Astrocyte (in vitro differentiated cells and primary cell): ENCODE measurements at regions not wholly inside any gene's neighbourhood (a gene's known extent, or its start where the extent isn't known, plus 50 kb on each side); places are given as distances from the start of the nearest gene placed in this dataset.
A peak's percentile ranks its signal among the peaks of the same experiment; 100 is the strongest.

Experiments
- DNase-seq: peaks from one replicate; pipeline ENCODE4 v3.0.0-alpha.2; 2010; ENCODE audit warnings: low read depth
- FAIRE-seq: peaks from 2 replicates; lab custom pipeline; 2011; peaks lifted over from hg19 to GRCh38; lab: Jason Lieb, UNC
- H2AFZ ChIP-seq: 2 replicates; pipeline ENCODE4 v1.6.0; 2012; ENCODE audit warnings: low read depth, low read length, inconsistent platforms
- H3K27ac ChIP-seq: 2 replicates; pipeline ENCODE4 v1.5.1; 2011; ENCODE audit warnings: low read depth, low read length, inconsistent platforms
- H3K27me3 ChIP-seq: 2 replicates; pipeline ENCODE4 v1.6.0; 2011; ENCODE audit warnings: low read length, inconsistent platforms; ENCODE audit not compliant: insufficient read depth
- H3K36me3 ChIP-seq: 2 replicates; pipeline ENCODE4 v1.5.1; 2011; ENCODE audit warnings: low read length, inconsistent platforms; ENCODE audit not compliant: insufficient read depth
- H3K4me1 ChIP-seq: 2 replicates; pipeline ENCODE4 v1.5.1; 2011; ENCODE audit warnings: low read length, inconsistent platforms; ENCODE audit not compliant: insufficient read depth
- H3K4me2 ChIP-seq: 2 replicates; pipeline ENCODE4 v1.6.0; 2012; ENCODE audit warnings: low read length, inconsistent platforms
- H3K4me3 ChIP-seq: 2 replicates; pipeline ENCODE4 v1.5.1; 2011; ENCODE audit warnings: low read depth, mild to moderate bottlenecking, low read length, inconsistent platforms; ENCODE audit not compliant: insufficient read depth
- H3K79me2 ChIP-seq: 2 replicates; pipeline ENCODE4 v1.6.0; 2012; ENCODE audit warnings: mild to moderate bottlenecking, low read length, inconsistent platforms; ENCODE audit not compliant: insufficient read depth
- H3K9ac ChIP-seq: 2 replicates; pipeline ENCODE4 v1.6.0; 2012; ENCODE audit warnings: mild to moderate bottlenecking, low read length, inconsistent platforms
- H3K9me3 ChIP-seq: 2 replicates; pipeline ENCODE4 v1.5.1; 2012; ENCODE audit warnings: low read depth, mild to moderate bottlenecking, low read length, inconsistent platforms; ENCODE audit not compliant: insufficient read depth
- H4K20me1 ChIP-seq: 2 replicates; pipeline ENCODE4 v1.6.0; 2012; ENCODE audit warnings: low read length, inconsistent platforms; ENCODE audit not compliant: insufficient read depth
- H3K27ac Mint-ChIP-seq: one replicate; pipeline ENCODE4 v1.8.0; 2021; ENCODE audit warnings: mild to moderate bottlenecking, mixed read lengths; ENCODE audit not compliant: unreplicated experiment
- H3K27me3 Mint-ChIP-seq: one replicate; pipeline ENCODE4 v1.8.0; 2021; ENCODE audit warnings: low read depth, mixed read lengths; ENCODE audit not compliant: unreplicated experiment
- H3K36me3 Mint-ChIP-seq: one replicate; pipeline ENCODE4 v1.8.0; 2021; ENCODE audit warnings: low read depth, mixed read lengths; ENCODE audit not compliant: unreplicated experiment
- H3K4me1 Mint-ChIP-seq: one replicate; pipeline ENCODE4 v1.8.0; 2021; ENCODE audit warnings: low read depth, mixed read lengths; ENCODE audit not compliant: unreplicated experiment
- H3K4me3 Mint-ChIP-seq: one replicate; pipeline ENCODE4 v1.8.0; 2021; ENCODE audit warnings: mild to moderate bottlenecking, moderate library complexity, mixed read lengths; ENCODE audit not compliant: unreplicated experiment
- H3K9me3 Mint-ChIP-seq: one replicate; pipeline ENCODE4 v1.8.0; 2021; ENCODE audit warnings: mild to moderate bottlenecking, mixed read lengths; ENCODE audit not compliant: unreplicated experiment
- EZH2 ChIP-seq: IDR thresholded peaks from 2 replicates; pipeline ENCODE4 v1.6.1; 2012; ENCODE audit warnings: mild to moderate bottlenecking, low read length, inconsistent platforms; ENCODE audit not compliant: insufficient read depth
- TF ChIP-seq, protein P1 (sequence below): IDR thresholded peaks from 2 replicates; pipeline ENCODE4 v1.5.1; 2011; ENCODE audit warnings: low read depth, mild to moderate bottlenecking, inconsistent platforms, low read length, moderate library complexity; ENCODE audit not compliant: insufficient read depth

DNA sequence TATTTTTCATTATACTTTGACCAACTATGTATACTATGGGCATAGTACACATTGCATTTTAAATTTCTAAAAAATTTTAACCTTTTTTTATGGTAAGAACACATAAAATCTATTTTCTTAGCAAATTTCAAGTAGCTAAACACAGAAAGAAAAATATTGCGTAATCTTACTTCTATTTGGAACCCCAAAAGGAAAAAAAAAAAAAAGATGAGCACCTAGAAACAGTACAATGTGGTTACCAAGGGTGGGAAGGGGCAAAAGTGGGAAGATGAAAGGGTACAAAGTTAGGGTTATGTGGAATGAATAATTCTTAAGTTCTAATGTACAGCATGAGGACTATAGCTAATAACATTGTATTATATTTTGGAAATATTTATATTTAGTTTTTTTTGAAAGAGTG lies 205.0 kb upstream of the EPHA4 start:
- peaks cover 18% of the 10 kb centered on the region for H3K4me1 ChIP-seq
- H3K9me3 ChIP-seq: no peaks in the 10 kb centered on the region
- TF ChIP-seq EZH2: no peak
- TF ChIP-seq, protein P1, sequence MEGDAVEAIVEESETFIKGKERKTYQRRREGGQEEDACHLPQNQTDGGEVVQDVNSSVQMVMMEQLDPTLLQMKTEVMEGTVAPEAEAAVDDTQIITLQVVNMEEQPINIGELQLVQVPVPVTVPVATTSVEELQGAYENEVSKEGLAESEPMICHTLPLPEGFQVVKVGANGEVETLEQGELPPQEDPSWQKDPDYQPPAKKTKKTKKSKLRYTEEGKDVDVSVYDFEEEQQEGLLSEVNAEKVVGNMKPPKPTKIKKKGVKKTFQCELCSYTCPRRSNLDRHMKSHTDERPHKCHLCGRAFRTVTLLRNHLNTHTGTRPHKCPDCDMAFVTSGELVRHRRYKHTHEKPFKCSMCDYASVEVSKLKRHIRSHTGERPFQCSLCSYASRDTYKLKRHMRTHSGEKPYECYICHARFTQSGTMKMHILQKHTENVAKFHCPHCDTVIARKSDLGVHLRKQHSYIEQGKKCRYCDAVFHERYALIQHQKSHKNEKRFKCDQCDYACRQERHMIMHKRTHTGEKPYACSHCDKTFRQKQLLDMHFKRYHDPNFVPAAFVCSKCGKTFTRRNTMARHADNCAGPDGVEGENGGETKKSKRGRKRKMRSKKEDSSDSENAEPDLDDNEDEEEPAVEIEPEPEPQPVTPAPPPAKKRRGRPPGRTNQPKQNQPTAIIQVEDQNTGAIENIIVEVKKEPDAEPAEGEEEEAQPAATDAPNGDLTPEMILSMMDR: no peak
- H3K9ac ChIP-seq: no peak overlapping the region
- no peaks in the 10 kb centered on the region for H3K27me3 ChIP-seq
- no peaks in the 10 kb centered on the region for H4K20me1 ChIP-seq
- no peak overlapping the region for H3K4me2 ChIP-seq
- no peaks in the 10 kb centered on the region for H3K36me3 Mint-ChIP-seq
- DNase-seq: no peak
- peaks cover 11% of the 10 kb centered on the region for H3K4me1 Mint-ChIP-seq
- no peaks in the 10 kb centered on the region for H3K36me3 ChIP-seq
- no peak overlapping the region for H3K27ac ChIP-seq
- no peaks in the 10 kb centered on the region for H3K9me3 Mint-ChIP-seq
- H3K27ac Mint-ChIP-seq: no peak overlapping the region
- peaks cover 3% of the 10 kb centered on the region for H3K27me3 Mint-ChIP-seq
- H3K79me2 ChIP-seq: no peaks in the 10 kb centered on the region
- FAIRE-seq: no peak
- H2AFZ ChIP-seq: no peak overlapping the region
- H3K4me3 Mint-ChIP-seq: no peak overlapping the region
- H3K4me3 ChIP-seq: no peak overlapping the region

DNA sequence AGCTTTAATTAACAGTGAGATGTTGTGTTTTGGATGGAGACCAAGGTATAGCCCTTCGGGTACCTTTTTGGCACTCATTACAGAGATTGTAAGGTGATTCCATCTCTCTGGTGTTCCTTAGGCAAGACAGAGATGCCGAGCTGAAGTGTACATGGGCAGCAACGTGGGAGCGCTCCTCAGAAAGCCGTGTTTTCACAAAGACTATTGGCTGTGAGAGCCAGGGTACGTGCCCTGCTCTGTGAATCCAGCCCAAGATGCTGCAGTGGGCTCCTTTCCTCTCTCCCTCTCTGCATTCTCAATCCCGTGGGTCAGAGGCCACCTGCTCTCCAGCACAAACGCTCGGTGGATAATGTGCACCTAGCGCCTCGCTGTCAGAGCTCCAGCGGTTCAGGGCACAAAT lies 203.0 kb upstream of the EPHA4 start:
- no peak for FAIRE-seq
- Histone ChIP-seq H3K27me3 (no peaks in the 10 kb centered on the region), H2AFZ (peak overlapping the region; percentile 23), H3K9ac (no peak overlapping the region), H3K4me1 (peaks cover 9% of the 10 kb centered on the region), H3K36me3 (no peaks in the 10 kb centered on the region), H3K27ac (no peak overlapping the region), H3K4me2 (no peak overlapping the region), H3K79me2 (no peaks in the 10 kb centered on the region), H4K20me1 (no peaks in the 10 kb centered on the region), H3K4me3 (no peak overlapping the region), H3K9me3 (no peaks in the 10 kb centered on the region)
- Mint-ChIP-seq H3K36me3 (no peaks in the 10 kb centered on the region), H3K27ac (no peak overlapping the region), H3K4me3 (no peak overlapping the region), H3K9me3 (no peaks in the 10 kb centered on the region), H3K27me3 (peaks cover 3% of the 10 kb centered on the region), H3K4me1 (peaks cover 5% of the 10 kb centered on the region)
- TF ChIP-seq EZH2: no peak
- no peak for DNase-seq

DNA sequence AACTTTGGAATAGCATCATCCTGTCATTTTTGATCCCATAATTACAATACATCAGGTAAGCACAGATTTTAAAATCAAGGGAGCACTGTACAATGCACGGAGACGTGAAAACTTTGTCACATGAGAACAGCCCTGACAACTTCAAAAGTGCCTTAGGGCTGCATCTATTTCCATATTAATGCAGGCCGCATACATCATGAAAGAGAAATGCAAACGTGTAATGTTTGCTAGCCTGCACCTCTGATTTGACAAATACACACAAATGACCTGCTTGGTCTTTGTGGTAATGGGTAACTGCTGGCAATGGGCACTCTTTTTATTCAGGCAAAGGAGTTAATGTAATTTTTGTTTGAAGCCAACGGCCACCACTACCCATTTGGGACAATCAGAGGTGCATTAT lies 202.0 kb upstream of the EPHA4 start:
- FAIRE-seq (no peak), DNase-seq (no peak)
- Histone ChIP-seq H3K4me2 (no peak overlapping the region), H2AFZ (no peak overlapping the region), H3K36me3 (no peaks in the 10 kb centered on the region), H3K27ac (no peak overlapping the region), H3K4me1 (no peaks in the 10 kb centered on the region), H3K79me2 (no peaks in the 10 kb centered on the region), H3K9me3 (no peaks in the 10 kb centered on the region), H3K9ac (no peak overlapping the region), H3K27me3 (no peaks in the 10 kb centered on the region), H4K20me1 (no peaks in the 10 kb centered on the region), H3K4me3 (no peak overlapping the region)
- H3K27me3 Mint-ChIP-seq: peaks cover 3% of the 10 kb centered on the region
- H3K4me1 Mint-ChIP-seq: no peaks in the 10 kb centered on the region
- TF ChIP-seq, protein P1: no peak
- no peak for TF ChIP-seq EZH2
- no peaks in the 10 kb centered on the region for H3K36me3 Mint-ChIP-seq
- H3K9me3 Mint-ChIP-seq: no peaks in the 10 kb centered on the region
- H3K27ac Mint-ChIP-seq: no peak overlapping the region
- no peak overlapping the region for H3K4me3 Mint-ChIP-seq
